Thyroid gland (tissue), 4 donors: ENCODE measurements at regions not wholly inside any gene's neighbourhood (a gene's known extent, or its start where the extent isn't known, plus 50 kb on each side); places are given as distances from the start of the nearest gene placed in this dataset.

Experiments used
- POLR2A ChIP-seq, 2 donors: fragments of 450-650 bp; IDR thresholded peaks; one replicate each; pipeline ENCODE4 v1.6.1; 2017; ENCODE audit warnings: antibody characterized with exemption in 2 of 2, mild to moderate bottlenecking in 2 of 2, moderate library complexity in 1 of 2
- TF ChIP-seq, protein P1 (sequence below), 6 experiments: fragments of 200-600 bp in 3 of 6; fragments of 450-650 bp in 3 of 6; sonication (generic) in 3 of 6; IDR thresholded peaks; one replicate each; pipeline ENCODE4 v1.5.1; 2016 to 2019; ENCODE audit warnings: antibody characterized with exemption in 6 of 6, mild to moderate bottlenecking in 2 of 6, inconsistent platforms in 1 of 6, moderate library complexity in 1 of 6

DNA sequence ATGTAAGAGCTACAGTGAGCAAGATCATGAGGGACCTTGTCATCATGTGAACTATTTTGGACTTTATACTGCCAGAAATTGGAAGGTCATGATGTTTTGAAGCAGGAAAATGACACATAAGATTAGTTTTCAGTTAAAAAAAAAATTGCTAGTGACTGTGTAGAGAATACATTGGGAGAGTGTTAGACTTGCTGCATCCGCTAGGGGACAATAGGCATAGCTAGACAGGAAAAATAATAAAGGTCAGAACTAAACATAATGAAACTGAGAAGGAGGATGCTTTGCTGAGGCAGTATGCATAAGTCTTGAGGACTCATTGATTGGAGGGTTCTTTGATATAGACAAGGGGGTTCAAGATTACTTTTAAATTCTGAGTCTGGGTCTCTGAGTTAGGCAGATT, 275.8 kb upstream of the KCNH8 start:
- no peak for TF ChIP-seq POLR2A (IDR thresholded peaks at IDR 0.05)
- TF ChIP-seq, protein P1, sequence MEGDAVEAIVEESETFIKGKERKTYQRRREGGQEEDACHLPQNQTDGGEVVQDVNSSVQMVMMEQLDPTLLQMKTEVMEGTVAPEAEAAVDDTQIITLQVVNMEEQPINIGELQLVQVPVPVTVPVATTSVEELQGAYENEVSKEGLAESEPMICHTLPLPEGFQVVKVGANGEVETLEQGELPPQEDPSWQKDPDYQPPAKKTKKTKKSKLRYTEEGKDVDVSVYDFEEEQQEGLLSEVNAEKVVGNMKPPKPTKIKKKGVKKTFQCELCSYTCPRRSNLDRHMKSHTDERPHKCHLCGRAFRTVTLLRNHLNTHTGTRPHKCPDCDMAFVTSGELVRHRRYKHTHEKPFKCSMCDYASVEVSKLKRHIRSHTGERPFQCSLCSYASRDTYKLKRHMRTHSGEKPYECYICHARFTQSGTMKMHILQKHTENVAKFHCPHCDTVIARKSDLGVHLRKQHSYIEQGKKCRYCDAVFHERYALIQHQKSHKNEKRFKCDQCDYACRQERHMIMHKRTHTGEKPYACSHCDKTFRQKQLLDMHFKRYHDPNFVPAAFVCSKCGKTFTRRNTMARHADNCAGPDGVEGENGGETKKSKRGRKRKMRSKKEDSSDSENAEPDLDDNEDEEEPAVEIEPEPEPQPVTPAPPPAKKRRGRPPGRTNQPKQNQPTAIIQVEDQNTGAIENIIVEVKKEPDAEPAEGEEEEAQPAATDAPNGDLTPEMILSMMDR (IDR thresholded peaks at IDR 0.05): no peak
